Activated B cell treated with CpG ODN at 0.5 μM for 24 hours (primary cell): ENCODE measurements at regions not wholly inside any gene's neighbourhood (a gene's known extent, or its start where the extent isn't known, plus 50 kb on each side); places are given as distances from the start of the nearest gene placed in this dataset.
"Not testable (repeated sequence)": the region's sequence is repeated elsewhere in the genome, so short reads cannot be mapped to it uniquely, and the experiment has no call there.

Experiments used
- ATAC-seq: fragments of 200-7000 bp; cut with Tn5 transposase; one replicate; pipeline ENCODE4 v1.10.0; 2021; ENCODE audit warnings: low read depth, mild to moderate bottlenecking, moderate library complexity
- CTCF ChIA-PET: fragments of 350-600 bp; sonication (Branson Sonifier 250); formaldehyde crosslinking; loops from one replicate; lab custom pipeline; 2021; ENCODE audit warnings: antibody characterized with exemption; lab: Charles Lee
- POLR2A ChIA-PET: fragments of 350-600 bp; sonication (Branson Sonifier 250); formaldehyde crosslinking; loops from one replicate; lab custom pipeline; 2021; ENCODE audit warnings: antibody characterized with exemption; lab: Charles Lee
- DNase-seq: peaks from one replicate; pipeline ENCODE4 v3.0.0; 2022
- H3K27ac Mint-ChIP-seq: one replicate; pipeline ENCODE4 v1.8.0; 2020; ENCODE audit warnings: mixed read lengths
- H3K27me3 Mint-ChIP-seq: one replicate; pipeline ENCODE4 v1.8.0; 2021; ENCODE audit warnings: mixed read lengths
- H3K36me3 Mint-ChIP-seq: one replicate; pipeline ENCODE4 v1.8.0; 2021; ENCODE audit warnings: low read depth, mixed read lengths
- H3K4me1 Mint-ChIP-seq: one replicate; pipeline ENCODE4 v1.8.0; 2021; ENCODE audit warnings: mixed read lengths
- H3K4me3 Mint-ChIP-seq: one replicate; pipeline ENCODE4 v1.8.0; 2020; ENCODE audit warnings: mild to moderate bottlenecking, mixed read lengths
- H3K9me3 Mint-ChIP-seq: one replicate; pipeline ENCODE4 v1.8.0; 2020; ENCODE audit warnings: mixed read lengths
- CTCF ChIP-seq: fragments of 200-600 bp; IDR thresholded peaks from one replicate; pipeline ENCODE4 v1.8.0; 2022; ENCODE audit warnings: antibody characterized with exemption, mild to moderate bottlenecking
- intact Hi-C: fragments of 100-400 bp; cut with micrococcal nuclease; formaldehyde crosslinking; loops from one replicate; pipeline ENCODE4 v1.15.1; 2024

GRCh38 chr11:82194521-82194920, 539.1 kb downstream of the FAM181B start:
- ChIA-PET POLR2A (no interaction called here), CTCF (no interaction called here)
- no peaks in the 10 kb centered on the region for H3K27me3 Mint-ChIP-seq
- H3K27ac Mint-ChIP-seq = no peak overlapping the region
- DNase-seq = no peak
- H3K4me3 Mint-ChIP-seq = no peak overlapping the region
- H3K36me3 Mint-ChIP-seq = no peaks in the 10 kb centered on the region
- no peak for TF ChIP-seq CTCF
- no peak for ATAC-seq
- intact Hi-C loops = no loop called here
- no peaks in the 10 kb centered on the region for H3K9me3 Mint-ChIP-seq
- no peaks in the 10 kb centered on the region for H3K4me1 Mint-ChIP-seq

- H3K4me1 Mint-ChIP-seq = no peaks in the 10 kb centered on the region
- TF ChIP-seq CTCF = no peak
- no peaks in the 10 kb centered on the region for H3K36me3 Mint-ChIP-seq
- ChIA-PET POLR2A (no interaction called here), CTCF (no interaction called here)
- ATAC-seq (no peak), DNase-seq (no peak)
- no peak overlapping the region for H3K4me3 Mint-ChIP-seq
- H3K9me3 Mint-ChIP-seq = no peaks in the 10 kb centered on the region
- H3K27me3 Mint-ChIP-seq = no peaks in the 10 kb centered on the region
- no peak overlapping the region for H3K27ac Mint-ChIP-seq
- intact Hi-C loops = no loop called here
These were observed 542.0 kb downstream of the FAM181B start for GRCh38 chr11:82191695-82192094.

- Mint-ChIP-seq H3K9me3 (no peaks in the 10 kb centered on the region), H3K27ac (no peak overlapping the region), H3K27me3 (no peaks in the 10 kb centered on the region), H3K4me1 (no peaks in the 10 kb centered on the region), H3K36me3 (no peaks in the 10 kb centered on the region), H3K4me3 (no peak overlapping the region)
- no peak for ATAC-seq
- no peak for TF ChIP-seq CTCF
- CTCF ChIA-PET = no interaction called here
- intact Hi-C loops = no loop called here
- DNase-seq = no peak
- POLR2A ChIA-PET = no interaction called here
These were observed 547.7 kb downstream of the FAM181B start for GRCh38 chr11:82185925-82186324.

GRCh38 chr11:82184966-82185365, 548.7 kb downstream of the FAM181B start:
- no peaks in the 10 kb centered on the region for H3K9me3 Mint-ChIP-seq
- intact Hi-C loops = no loop called here
- no peak overlapping the region for H3K4me3 Mint-ChIP-seq
- POLR2A ChIA-PET = no interaction called here
- H3K36me3 Mint-ChIP-seq = no peaks in the 10 kb centered on the region
- no peak overlapping the region for H3K27ac Mint-ChIP-seq
- no peaks in the 10 kb centered on the region for H3K4me1 Mint-ChIP-seq
- no peaks in the 10 kb centered on the region for H3K27me3 Mint-ChIP-seq
- TF ChIP-seq CTCF = no peak
- no peak for ATAC-seq
- CTCF ChIA-PET = no interaction called here
- DNase-seq = no peak

GRCh38 chr11:82183346-82183745, 550.3 kb downstream of the FAM181B start:
- no peaks in the 10 kb centered on the region for H3K36me3 Mint-ChIP-seq
- CTCF ChIA-PET = no interaction called here
- POLR2A ChIA-PET = no interaction called here
- TF ChIP-seq CTCF = no peak
- H3K27ac Mint-ChIP-seq = no peak overlapping the region
- H3K9me3 Mint-ChIP-seq = no peaks in the 10 kb centered on the region
- no peak overlapping the region for H3K4me3 Mint-ChIP-seq
- DNase-seq = no peak
- no peak for ATAC-seq
- H3K27me3 Mint-ChIP-seq = no peaks in the 10 kb centered on the region
- intact Hi-C loops = no loop called here
- H3K4me1 Mint-ChIP-seq = no peaks in the 10 kb centered on the region

- H3K27ac Mint-ChIP-seq, H3K27me3 Mint-ChIP-seq, H3K4me3 Mint-ChIP-seq, ATAC-seq, POLR2A ChIA-PET, H3K4me1 Mint-ChIP-seq, CTCF ChIA-PET, H3K9me3 Mint-ChIP-seq, H3K36me3 Mint-ChIP-seq, intact Hi-C loops, DNase-seq: not testable (repeated sequence)
These were observed 551.0 kb downstream of the FAM181B start for GRCh38 chr11:82182697-82183096.

GRCh38 chr11:82181796-82182195, 551.9 kb downstream of the FAM181B start:
- POLR2A ChIA-PET, CTCF ChIA-PET, H3K9me3 Mint-ChIP-seq, H3K27ac Mint-ChIP-seq, H3K4me3 Mint-ChIP-seq, H3K4me1 Mint-ChIP-seq, ATAC-seq, H3K36me3 Mint-ChIP-seq, H3K27me3 Mint-ChIP-seq, intact Hi-C loops, DNase-seq: not testable (repeated sequence)
